GM18520 (cell line): ENCODE measurements at regions not wholly inside any gene's neighbourhood (a gene's known extent, or its start where the extent isn't known, plus 50 kb on each side); places are given as distances from the start of the nearest gene placed in this dataset.
"Not testable (repeated sequence)": the region's sequence is repeated elsewhere in the genome, so short reads cannot be mapped to it uniquely, and the experiment has no call there.

Experiments used
- ATAC-seq: cut with Tn5 transposase; IDR thresholded peaks from one replicate; pipeline ENCODE4 v1.9.1; 2021; ENCODE audit not compliant: unreplicated experiment

GRCh38 chr6:153302133-153302532 lies 171.1 kb upstream of the RGS17 start:
- no peak for ATAC-seq

GRCh38 chr6:153301602-153302001 lies 170.5 kb upstream of the RGS17 start:
- no peak for ATAC-seq

- not testable (repeated sequence) for ATAC-seq
Measured at GRCh38 chr6:153282456-153282855, 151.4 kb upstream of the RGS17 start.

GRCh38 chr6:153275997-153276396 lies 144.9 kb upstream of the RGS17 start:
- ATAC-seq, result no peak

GRCh38 chr6:153272201-153272980 lies 141.3 kb upstream of the RGS17 start:
- ATAC-seq, result no peak

GRCh38 chr6:153263489-153263888 lies 132.4 kb upstream of the RGS17 start:
- ATAC-seq, result no peak

- no peak for ATAC-seq
Measured at GRCh38 chr6:153251326-153251725, 120.2 kb upstream of the RGS17 start.

GRCh38 chr6:153237670-153238069 lies 106.6 kb upstream of the RGS17 start:
- ATAC-seq, result no peak

- no peak for ATAC-seq
Measured at GRCh38 chr6:153231048-153231646, 100.1 kb upstream of the RGS17 start.

- no peak for ATAC-seq
Measured at GRCh38 chr6:153218184-153218792, 87.2 kb upstream of the RGS17 start.

GRCh38 chr6:153216789-153217188 lies 85.7 kb upstream of the RGS17 start:
- ATAC-seq, result no peak

- no peak for ATAC-seq
Measured at GRCh38 chr6:153215242-153215641, 84.2 kb upstream of the RGS17 start.

- no peak for ATAC-seq
Measured at GRCh38 chr6:153214436-153214835, 83.4 kb upstream of the RGS17 start.

- peak; percentile 72 for ATAC-seq
Measured at GRCh38 chr6:153210083-153210482, 79.0 kb upstream of the RGS17 start.

- no peak for ATAC-seq
Measured at GRCh38 chr6:153208706-153209105, 77.6 kb upstream of the RGS17 start.

GRCh38 chr6:153207617-153208016 lies 76.5 kb upstream of the RGS17 start:
- ATAC-seq, result no peak

GRCh38 chr6:153207006-153207405 lies 75.9 kb upstream of the RGS17 start:
- no peak for ATAC-seq

- ATAC-seq, result no peak
Measured at GRCh38 chr6:153192943-153193885, 62.1 kb upstream of the RGS17 start.

GRCh38 chr6:153183925-153184324 lies 52.8 kb upstream of the RGS17 start:
- ATAC-seq, result no peak
